Putamen (tissue), 1 donor: ENCODE measurements at regions not wholly inside any gene's neighbourhood (a gene's known extent, or its start where the extent isn't known, plus 50 kb on each side); places are given as distances from the start of the nearest gene placed in this dataset.
"Not testable (repeated sequence)": the region's sequence is repeated elsewhere in the genome, so short reads cannot be mapped to it uniquely, and the experiment has no call there.

Experiments used
- DNase-seq: peaks from one replicate; pipeline ENCODE4 v3.0.0-alpha.2; 2016; ENCODE audit warnings: low spot score

DNA sequence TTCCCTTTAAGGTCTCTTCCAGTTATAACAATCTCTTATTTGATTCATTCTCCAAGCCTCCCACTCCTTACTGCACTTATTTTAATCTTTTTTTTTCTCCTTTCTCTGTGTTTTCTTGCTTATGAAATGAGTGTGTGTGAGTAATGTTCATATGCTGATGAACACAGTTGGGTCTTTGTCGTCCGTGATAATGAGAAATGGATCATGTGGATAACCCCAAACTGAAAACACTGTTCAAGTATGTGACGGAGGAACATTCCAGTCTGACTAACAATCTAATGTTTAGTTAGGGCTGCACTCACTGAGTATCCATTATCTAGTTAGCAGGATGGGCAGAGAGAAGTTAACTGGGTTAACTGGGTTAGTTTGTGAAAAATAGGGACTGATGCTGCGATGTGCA, 253.1 kb upstream of the DUSP10 start:
- DNase-seq, result peak; percentile 80

DNA sequence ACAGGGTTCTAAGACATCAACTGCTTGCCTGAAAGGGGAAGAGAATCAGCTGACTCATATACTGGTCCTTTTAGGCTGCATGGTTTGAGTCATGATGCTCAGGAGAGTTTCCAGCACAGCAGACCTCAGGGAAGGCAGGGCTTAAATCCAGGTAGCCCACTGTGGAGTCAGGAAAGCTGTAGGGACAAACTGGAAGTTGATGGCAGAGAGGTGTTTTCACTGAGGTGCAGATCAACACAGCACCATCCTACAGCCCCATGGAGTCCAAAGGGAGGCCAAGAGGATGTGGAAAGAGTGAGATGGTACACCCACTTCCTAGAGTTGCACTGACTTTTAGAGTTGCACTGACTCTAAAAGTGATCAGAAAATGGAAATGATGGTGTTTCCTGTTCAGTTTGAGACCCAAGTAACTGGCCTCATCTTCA, 252.4 kb upstream of the DUSP10 start:
- no peak for DNase-seq

DNA sequence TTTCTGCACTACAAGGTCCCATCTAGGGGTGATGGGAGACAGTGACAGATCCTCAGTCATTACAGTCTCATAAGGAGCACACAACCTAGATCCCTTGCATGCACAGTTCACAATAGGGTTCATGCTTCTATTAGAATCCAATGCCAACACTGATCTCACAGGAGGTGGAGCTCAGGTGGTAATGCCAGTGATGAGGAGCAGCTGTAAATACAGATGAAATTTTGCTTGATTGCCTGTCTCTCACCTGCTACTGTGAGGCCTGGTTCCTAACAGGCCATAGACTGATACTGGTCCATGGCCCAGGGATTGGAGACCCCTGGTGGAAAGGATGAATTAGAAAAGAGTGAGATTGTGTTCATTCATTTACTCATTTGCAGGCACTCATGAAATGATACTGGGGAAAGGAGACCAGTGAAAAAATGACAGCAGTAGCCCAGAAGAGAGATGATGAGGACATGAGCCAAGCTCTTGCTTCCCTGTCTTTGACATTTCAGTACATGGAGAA, 251.6 kb upstream of the DUSP10 start:
- DNase-seq, result no peak

DNA sequence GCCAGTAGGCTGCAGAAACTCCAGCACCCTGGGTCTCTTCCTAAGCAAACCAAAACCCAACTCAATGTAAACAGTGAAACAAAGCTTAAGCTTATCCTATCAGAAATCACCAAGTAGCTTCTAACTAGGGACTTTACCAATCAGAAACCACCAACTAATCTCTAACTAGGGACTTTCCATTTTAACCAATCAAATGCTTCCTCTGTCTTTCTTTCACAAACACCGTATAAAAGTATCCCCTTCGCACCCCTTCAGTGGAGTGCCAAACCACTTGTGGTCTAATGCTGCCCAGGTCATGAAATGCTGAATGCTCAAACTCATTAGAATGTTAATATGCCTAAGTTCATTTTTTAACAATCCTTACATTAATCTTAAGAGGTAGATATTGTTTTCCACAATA, 250.5 kb upstream of the DUSP10 start:
- DNase-seq, result no peak

DNA sequence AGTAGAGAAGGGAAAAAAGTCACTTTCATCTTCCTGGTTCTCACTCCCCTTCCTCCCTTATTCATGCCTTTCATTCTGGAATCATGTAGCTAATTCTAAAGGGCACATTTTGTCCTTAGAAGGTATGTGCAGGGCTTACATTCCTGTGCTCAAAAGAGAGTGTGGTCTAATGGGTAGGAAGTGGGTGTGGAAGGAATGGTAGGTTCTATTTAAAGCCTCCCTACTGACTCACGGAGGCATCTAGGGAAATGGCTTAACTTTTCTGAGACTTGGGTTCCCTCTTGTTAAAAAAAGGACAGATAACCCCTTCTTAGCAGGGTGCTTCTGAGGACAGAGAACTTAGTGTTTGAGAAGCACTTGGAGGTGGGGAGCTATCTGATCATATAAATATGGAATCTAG, 249.3 kb upstream of the DUSP10 start:
- no peak for DNase-seq

DNA sequence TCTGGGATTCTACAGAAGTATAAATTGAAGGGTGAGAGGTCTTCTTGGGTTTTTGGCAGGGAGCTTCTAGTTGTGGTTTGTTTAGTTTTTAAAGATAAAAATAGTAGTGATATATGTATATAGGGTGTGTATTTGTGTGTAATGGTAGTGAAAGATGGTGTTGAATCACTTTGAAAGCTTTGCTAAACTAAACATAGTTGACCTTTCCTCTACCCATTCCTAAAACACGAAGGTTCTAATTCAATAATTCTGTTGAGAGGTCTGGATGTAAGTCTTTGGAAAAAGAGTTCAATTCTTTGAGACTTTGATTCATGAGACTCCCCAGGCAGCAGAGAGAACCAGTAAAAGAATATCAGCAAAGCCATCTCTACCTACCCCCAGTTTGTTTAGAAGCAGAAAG, 247.9 kb upstream of the DUSP10 start:
- DNase-seq, result no peak

DNA sequence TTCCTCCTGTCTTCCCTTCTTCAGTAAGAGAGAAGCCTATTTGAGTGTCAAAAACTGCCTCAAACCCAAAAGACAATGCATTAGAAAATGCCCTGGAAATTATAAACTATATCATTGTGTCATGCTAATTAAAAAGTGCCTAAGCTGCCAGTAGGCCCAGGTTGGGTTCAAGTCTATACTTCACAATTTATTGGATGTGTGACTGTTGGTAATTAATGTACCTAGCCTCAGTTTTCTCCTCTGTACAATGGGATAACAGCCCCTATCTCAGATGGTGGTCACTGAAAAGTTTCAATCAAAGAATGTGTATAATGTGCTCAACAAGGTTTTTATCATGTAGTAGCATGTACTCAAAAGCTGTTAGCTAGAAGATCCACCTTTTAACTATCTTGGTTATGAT, 246.9 kb upstream of the DUSP10 start:
- no peak for DNase-seq

DNA sequence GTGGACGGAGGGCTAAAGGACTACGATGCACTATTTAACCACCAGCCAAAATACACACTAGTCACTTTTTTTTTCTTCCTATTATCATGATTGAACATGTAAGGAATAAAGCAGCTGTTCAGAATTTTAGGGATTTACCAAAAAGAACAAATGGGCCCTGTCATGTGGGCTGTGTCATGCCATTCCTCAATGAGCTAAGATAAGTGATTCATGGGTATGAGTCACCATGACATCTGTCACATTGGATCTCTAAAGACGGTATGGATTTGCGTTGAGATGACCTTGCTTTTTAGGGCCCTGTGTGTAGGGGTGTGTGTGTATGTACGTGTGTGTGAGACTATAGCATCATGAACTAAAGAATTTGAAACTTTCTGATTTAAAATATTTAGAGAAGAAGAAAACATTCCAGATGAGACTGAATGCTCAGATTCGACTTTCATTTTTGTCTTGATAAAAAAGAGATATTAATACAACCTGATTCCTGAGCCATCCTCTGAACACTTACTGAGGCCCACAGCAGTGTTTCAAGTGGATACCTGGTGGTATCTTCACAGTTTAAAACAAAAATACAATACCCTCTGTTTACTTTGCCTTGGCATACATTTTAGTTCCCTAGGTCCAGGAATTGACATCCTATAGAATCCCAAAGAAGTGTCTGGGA, 246.1 kb upstream of the DUSP10 start:
- DNase-seq, result peak; percentile 42

DNA sequence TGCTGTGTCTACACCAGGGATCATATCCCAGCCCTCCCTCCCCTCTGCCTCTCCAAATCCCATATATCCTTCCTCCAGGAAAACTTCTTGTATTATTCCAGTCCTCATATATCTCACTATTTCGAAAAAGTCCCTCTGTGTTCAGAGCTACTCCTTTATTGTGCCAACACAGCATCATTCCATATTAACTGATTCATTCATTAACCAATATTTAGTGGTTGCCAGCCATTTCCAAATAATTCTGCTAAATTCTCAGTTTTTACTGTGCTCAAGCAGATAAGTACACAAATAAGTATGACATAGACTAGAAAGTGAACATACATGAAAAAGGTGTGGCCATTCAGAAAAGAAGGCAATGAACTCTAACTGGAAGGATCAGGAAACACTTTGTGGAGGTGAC, 241.6 kb upstream of the DUSP10 start:
- DNase-seq, result no peak

DNA sequence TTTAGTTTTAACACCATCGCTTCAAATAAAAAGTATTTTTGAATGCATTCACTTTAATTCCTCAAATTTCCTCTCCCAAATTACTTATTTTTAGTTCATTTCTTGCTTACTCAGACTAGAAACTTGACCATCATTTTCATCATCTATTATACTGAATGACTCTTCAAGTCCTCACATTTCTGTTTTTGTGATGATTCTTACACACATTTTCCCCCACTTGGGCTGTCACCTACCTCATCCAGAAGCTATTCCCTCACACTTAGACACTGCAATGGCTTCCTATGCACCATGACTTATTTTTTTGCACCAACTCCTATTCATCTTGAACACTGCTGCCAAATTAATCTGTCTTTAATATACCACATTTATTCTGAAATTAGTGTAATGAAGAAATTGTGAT, 239.6 kb upstream of the DUSP10 start:
- DNase-seq, result no peak

DNA sequence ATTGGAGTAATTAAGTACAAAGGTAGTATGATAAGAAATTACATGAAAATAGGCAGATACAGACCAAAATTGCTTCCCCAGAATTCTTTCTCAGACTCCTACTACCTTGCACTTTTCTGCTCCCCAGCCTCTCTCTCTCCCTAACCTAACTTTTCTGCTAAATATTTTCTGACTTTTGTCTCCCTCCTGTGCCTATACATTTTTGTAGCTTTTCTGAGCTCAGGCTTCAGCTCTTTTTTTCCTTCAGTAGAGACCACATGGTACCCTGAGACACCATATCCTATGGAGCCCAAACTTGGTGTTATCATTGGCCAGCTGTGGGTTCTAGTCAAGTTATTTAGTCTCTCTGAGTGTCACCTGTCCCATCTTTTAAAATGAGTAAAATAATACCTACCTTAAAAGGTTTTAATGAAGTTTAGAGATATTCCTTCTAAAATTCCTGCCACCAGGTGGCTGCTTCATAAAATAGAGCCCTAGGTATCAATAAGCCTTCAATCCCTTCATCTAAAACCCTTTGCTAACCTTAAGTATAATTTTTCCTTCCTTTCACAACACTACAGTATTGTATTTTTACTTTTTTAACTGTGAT, 237.6 kb upstream of the DUSP10 start:
- no peak for DNase-seq

DNA sequence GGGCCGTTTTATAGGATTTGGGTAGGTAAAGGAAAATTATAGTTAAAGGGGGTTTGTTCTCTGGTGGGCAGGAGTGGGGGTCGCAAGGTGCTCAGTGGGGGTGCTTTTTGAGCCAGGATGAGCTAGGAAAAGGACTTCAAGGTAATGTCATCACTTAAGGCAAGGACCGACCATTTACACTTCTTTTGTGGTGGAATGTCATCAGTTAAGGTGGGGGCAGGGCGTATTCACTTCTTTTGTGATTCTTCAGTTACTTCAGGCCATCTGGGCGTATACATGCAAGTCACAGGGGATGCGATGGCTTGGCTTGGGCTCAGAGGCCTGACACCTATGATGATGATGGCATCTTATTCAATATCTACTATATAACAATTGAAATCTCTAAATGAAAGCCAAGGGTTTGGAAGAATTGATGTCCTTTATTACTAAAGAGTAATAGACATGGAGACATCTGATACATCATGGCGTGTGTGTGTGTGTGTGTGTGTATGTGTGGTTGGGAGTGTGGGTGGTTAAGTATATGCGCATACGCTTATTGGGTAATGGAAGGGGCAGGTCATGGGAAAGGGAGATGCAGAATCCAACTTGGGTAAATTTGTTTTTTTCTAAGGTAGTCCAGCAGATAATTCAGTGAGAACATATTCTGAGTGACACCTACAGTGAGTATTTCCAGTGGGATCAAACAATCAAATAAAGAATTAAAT, 236.9 kb upstream of the DUSP10 start:
- DNase-seq, result not testable (repeated sequence)

DNA sequence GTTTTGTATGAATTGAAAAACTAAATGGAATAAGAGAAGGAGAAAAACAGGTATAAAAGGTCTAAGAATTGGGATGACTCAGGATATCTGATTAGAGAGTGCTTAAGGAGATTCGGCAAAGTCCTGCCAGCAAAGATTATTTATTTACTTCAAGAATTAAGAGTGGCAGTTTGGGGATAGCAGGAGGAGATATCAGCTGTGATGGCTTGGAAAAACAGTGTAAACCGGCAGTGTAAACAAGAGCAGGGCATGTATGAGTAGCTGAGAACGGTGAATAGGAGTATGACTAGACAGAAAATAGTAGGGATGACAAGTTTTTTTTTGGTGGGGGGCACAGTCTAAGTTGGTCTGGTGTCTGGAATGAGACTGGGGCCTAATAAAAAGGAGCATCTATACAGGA, 231.9 kb upstream of the DUSP10 start:
- not testable (repeated sequence) for DNase-seq

DNA sequence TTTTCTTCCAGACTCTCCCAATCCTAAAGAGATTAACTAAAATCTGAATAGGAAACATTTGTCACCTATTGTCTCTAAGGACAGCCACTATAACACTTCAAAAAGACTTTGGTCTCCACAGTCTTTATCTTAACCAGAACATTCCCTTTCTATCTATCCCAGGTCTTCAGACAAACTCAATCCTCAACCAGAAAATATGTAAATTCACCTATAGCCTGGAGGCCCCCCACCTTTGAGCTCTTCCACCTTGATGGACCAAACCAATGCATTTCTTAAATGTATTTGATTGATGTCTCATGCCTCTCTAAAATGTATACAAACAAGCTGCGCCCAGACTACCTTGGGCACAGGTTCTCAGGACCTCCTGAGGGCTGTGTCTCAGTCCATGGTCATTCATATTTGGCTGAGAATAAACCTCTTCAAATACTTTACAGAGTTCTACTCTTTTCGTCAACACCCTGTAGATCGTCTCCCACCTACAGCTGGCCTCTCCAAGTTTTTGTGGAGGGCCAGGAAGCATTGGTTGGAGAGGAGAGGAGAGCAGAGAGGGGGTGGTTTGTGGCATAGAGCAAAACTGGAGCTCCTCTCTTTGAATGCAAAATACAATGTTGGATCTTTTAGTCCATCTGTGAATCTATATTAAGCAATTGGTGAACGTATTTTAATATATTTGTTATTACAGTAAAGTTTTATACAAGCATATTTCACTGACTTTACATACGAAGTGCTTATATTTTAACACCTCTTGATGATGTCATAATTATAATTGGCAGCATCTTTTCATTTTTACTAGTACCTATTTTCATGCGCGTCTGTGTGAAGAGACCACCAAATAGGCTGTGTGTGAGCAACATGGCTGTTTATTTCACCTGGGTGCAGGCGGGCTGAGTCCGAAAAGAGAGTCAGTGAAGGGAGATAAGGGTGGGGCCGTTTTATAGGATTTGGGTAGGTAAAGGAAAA, 230.7 kb upstream of the DUSP10 start:
- no peak for DNase-seq

DNA sequence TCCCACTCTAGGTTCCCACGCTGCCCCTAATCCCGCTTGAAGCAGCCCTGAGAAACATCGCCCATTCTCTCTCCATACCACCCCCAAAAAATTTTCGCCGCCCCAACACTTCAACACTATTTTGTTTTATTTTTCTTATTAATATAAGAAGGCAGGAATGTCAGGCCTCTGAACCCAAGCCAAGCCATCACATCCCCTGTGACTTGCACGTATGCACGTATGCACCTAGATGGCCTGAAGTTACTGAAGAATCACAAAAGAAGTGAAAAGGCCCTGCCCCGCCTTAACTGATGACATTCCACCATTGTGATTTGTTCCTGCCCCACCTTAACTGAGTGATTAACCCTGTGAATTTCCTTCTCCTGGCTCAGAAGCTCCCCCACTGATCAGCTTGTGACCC, 229.1 kb upstream of the DUSP10 start:
- not testable (repeated sequence) for DNase-seq

DNA sequence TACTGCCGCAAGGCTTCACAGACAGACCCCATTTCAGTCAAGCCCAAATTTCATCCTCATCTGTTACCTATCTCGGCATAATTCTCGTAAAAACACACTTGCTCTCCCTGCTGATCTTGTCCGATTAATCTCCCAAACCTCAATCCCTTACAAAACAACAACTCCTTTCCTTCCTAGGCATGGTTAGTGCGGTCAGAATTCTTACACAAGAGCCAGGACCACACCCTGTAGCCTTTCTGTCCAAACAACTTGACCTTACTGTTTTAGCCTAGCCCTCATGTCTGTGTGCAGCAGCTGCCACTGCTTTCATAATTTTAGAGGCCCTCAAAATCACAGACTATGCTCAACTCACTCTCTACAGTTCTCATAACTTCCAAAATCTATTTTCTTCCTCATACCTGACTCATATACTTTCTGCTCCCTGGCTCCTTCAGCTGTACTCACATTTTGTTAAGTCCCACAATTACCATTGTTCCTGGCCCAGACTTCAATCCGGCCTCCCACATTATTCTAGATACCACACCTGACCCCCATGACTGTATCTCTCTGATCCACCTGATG, 227.5 kb upstream of the DUSP10 start:
- not testable (repeated sequence) for DNase-seq

DNA sequence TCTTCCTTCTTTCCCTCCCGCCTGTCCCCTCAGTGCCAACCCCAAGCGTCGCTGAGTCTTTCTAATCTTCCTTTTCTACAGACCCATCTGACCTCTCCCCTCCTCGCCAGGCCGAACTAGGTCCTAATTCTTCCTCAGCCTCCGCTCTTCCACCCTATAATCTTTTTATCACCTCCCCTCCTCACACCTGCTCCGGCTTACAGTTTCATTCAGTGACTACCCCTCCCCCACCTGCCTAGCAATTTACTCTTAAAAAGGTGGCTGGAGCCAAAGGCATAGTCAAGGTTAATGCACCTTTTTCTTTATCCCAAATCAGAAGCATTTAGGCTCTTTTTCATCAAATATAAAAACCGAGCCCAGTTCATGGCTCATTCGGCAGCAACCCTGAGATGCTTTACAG, 225.6 kb upstream of the DUSP10 start:
- DNase-seq, result not testable (repeated sequence)

DNA sequence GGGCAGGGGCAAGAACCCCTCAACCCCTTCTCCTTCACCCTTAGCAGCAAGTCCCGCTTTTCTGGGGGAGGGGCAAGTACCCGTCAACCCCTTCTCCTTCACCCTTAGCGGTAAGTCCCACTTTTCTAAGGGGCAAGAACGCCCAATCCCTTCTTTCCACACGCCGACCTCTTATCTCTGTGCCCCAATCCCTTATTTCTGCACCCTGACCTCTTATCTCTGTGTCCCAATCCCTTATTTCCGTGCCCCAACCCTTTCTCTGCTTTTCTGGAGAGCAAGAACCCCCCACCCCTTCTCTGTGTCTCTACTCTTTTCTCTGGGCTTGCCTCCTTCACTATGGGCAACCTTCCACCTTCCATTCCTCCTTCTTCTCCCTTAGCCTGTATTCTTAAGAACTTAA, 225.0 kb upstream of the DUSP10 start:
- not testable (repeated sequence) for DNase-seq

DNA sequence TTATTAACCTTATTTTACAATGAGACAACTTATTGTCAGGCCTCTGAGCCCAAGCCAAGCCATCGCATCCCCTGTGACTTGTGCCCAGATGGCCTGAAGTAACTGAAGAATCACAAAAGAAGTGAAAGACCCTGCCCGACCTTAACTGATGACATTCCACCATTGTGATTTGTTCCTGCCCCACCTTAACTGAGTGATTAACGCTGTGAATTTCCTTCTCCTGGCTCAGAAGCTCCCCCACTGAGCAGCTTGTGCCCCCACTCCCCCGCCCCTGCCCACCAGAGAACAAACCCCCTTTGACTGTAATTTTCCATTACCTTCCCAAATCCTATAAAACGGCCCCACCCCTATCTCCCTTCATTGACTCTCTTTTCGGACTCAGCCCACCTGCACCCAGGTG, 224.0 kb upstream of the DUSP10 start:
- DNase-seq, result not testable (repeated sequence)

DNA sequence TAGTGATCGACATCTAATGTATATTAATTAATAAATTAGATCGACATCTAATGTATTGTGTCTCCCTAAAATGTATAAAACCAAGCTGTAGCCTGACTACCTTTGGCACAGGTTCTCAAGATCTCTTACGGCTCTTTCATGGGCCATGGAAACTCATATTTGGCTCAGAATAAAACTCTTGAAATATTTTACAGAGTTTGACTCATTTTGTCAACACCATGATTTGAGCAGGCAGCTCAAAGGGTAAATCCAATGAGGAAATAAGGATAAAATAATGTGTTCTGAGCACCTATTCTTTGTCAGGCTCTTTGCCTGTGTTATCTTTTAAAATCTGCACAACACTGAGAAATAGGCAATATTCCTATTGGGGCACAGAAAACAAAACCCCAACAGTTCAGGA, 223.4 kb upstream of the DUSP10 start:
- no peak for DNase-seq

DNA sequence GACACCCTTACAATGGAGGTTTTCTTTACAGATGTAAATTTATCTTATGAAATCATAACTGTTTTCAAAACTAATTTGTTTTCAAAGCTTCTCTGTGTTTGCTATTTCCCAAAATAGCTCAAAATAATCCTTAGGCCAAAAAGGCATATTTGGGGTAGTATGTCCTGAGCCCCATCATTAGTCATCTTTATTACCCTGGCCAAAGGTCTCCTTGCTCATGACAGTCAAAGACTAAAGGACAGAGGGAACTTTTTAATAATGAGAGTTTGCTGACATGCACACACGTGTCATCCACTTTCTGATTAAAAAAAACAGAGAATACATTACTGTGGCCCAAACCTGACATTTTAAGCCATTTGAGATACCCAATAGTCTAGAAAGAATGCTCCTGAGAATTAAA, 221.9 kb upstream of the DUSP10 start:
- DNase-seq, result no peak

DNA sequence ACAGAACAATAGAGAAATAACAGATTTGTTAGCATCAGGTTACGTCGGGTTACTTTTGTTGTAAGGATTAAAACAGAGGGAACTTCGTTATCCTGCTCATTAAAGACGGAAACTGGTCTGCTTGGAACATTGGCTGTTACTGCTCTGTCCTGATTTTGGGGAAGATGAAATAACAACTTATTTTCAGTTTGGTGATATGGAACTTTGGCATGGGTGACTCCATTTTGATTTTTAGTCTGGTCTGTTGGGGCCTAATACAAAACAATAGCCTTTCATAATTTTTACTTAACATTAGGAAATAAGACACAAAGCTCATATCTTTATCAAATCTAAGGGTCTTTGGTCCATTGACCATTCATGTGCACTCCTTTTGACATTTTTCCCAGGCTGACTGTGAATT, 220.5 kb upstream of the DUSP10 start:
- DNase-seq, result no peak
